ENCODE measurements at regions not wholly inside any gene's neighbourhood (a gene's known extent, or its start where the extent isn't known, plus 50 kb on each side); places are given as distances from the start of the nearest gene placed in this dataset.

DNA sequence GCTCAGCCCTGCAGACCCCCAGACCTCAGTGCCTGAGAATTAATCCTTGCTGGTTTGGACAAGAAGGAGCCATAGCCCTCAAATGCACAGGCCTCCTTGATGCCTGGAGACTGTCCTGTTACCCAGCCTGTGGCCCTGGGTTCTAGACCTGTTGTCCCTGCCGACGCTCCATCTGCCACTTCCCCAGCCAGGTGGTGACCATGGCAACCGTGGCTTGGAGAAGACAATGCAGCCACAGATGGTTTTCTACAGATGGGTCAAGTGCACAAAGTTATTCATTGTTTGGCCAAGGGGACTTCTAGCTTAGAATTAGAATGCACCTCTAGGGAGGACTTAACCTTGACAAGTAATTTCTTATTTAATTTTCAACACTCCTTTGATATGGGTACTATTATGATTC, 297.1 kb downstream of the UACA start:
- no peaks in the 10 kb centered on the region for H3K36me3 ChIP-seq (ENCODE audit: control insufficient read depth, insufficient read depth, low read length)
- H2AFZ ChIP-seq, result no peak overlapping the region
- H3K27me3 ChIP-seq (ENCODE audit: control insufficient read depth, insufficient read depth, low read length), result no peaks in the 10 kb centered on the region
- no peak overlapping the region for H3K4me2 ChIP-seq (ENCODE audit: low read length)
- no peak overlapping the region for H3K9ac ChIP-seq
- no peaks in the 10 kb centered on the region for H3K79me2 ChIP-seq
- H3K27ac ChIP-seq, result no peak overlapping the region
- peaks cover 5% of the 10 kb centered on the region for H3K4me1 ChIP-seq
- TF ChIP-seq, protein P1, sequence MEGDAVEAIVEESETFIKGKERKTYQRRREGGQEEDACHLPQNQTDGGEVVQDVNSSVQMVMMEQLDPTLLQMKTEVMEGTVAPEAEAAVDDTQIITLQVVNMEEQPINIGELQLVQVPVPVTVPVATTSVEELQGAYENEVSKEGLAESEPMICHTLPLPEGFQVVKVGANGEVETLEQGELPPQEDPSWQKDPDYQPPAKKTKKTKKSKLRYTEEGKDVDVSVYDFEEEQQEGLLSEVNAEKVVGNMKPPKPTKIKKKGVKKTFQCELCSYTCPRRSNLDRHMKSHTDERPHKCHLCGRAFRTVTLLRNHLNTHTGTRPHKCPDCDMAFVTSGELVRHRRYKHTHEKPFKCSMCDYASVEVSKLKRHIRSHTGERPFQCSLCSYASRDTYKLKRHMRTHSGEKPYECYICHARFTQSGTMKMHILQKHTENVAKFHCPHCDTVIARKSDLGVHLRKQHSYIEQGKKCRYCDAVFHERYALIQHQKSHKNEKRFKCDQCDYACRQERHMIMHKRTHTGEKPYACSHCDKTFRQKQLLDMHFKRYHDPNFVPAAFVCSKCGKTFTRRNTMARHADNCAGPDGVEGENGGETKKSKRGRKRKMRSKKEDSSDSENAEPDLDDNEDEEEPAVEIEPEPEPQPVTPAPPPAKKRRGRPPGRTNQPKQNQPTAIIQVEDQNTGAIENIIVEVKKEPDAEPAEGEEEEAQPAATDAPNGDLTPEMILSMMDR (IDR thresholded peaks at IDR 0.05), result no peak
- H3K4me3 ChIP-seq (ENCODE audit: low read depth, low read length), result no peak overlapping the region
- H3K9me3 ChIP-seq (ENCODE audit: control insufficient read depth, low read length), result no peaks in the 10 kb centered on the region

DNA sequence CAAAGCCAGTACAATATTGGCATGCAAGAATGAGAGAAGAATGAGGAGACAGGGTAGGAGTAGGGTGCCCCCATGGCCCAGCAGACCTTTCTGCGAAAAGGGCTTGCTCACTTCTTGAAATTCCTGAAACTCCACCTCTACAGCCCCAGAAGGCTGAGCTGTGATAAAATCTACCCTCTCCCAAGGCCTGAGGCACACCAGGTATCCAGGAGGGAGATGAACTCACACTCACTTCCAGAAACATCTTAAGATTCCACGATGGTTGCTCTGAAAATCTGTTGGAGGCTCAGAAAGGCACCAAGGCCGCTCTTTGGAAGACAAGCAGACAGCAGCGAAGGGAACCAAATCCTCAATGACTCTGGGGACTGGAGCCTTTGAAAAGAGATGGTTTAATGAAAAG, 297.5 kb downstream of the UACA start:
- Histone ChIP-seq H3K9me3 (ENCODE audit: control insufficient read depth, low read length) (no peaks in the 10 kb centered on the region), H3K9ac (no peak overlapping the region), H3K36me3 (ENCODE audit: control insufficient read depth, insufficient read depth, low read length) (no peaks in the 10 kb centered on the region), H3K4me2 (ENCODE audit: low read length) (no peak overlapping the region), H3K4me1 (peaks cover 5% of the 10 kb centered on the region), H3K27me3 (ENCODE audit: control insufficient read depth, insufficient read depth, low read length) (no peaks in the 10 kb centered on the region), H3K4me3 (ENCODE audit: low read depth, low read length) (no peak overlapping the region), H3K27ac (no peak overlapping the region), H3K79me2 (no peaks in the 10 kb centered on the region), H2AFZ (no peak overlapping the region)
- TF ChIP-seq, protein P1 (IDR thresholded peaks at IDR 0.05), result no peak

DNA sequence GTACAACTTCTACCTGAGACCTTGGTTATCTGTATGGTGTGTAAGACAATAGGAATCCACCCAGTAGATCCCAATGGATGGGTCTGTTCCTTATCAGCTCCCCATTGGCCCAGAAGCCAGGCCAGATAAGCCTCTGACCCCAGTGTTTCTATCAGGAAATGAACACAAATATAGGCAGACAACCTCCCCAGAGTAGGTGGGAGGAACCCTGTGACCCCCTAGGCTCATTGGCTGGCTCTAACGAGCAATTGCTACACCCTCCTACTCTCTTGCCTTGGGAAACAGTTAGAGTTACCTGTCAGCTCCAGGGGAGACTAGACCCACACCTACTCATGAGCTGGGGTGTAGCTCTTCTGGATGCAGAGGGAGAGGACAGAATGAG, 299.9 kb downstream of the UACA start:
- Histone ChIP-seq H3K9ac (no peak overlapping the region), H3K27me3 (ENCODE audit: control insufficient read depth, insufficient read depth, low read length) (no peaks in the 10 kb centered on the region), H3K36me3 (ENCODE audit: control insufficient read depth, insufficient read depth, low read length) (no peaks in the 10 kb centered on the region), H3K4me3 (ENCODE audit: low read depth, low read length) (no peak overlapping the region), H3K79me2 (no peaks in the 10 kb centered on the region), H3K9me3 (ENCODE audit: control insufficient read depth, low read length) (no peaks in the 10 kb centered on the region), H2AFZ (no peak overlapping the region), H3K4me2 (ENCODE audit: low read length) (no peak overlapping the region), H3K4me1 (peaks cover 5% of the 10 kb centered on the region), H3K27ac (no peak overlapping the region)
- TF ChIP-seq, protein P1 (IDR thresholded peaks at IDR 0.05), result no peak

DNA sequence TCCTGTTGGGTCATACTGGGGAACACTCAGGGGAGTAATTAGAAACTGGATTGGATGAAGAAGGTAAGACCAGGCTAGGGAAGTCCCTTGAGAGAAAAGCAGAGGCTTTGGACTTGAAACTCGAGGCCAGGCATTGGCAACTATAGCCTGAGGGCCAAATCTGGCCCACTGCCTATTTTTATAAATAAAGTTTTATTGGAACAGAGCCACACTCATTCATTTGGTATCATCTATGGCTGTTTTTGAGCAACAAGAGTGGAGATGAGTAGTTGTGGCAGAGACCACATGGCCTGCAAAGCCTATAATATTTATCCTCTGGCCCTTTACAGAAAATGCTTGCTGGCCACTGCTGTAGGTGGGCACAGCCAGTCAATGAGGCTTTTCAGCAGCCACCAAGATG, 301.4 kb downstream of the UACA start:
- TF ChIP-seq, protein P1 (IDR thresholded peaks at IDR 0.05), result no peak
- no peaks in the 10 kb centered on the region for H3K27me3 ChIP-seq (ENCODE audit: control insufficient read depth, insufficient read depth, low read length)

DNA sequence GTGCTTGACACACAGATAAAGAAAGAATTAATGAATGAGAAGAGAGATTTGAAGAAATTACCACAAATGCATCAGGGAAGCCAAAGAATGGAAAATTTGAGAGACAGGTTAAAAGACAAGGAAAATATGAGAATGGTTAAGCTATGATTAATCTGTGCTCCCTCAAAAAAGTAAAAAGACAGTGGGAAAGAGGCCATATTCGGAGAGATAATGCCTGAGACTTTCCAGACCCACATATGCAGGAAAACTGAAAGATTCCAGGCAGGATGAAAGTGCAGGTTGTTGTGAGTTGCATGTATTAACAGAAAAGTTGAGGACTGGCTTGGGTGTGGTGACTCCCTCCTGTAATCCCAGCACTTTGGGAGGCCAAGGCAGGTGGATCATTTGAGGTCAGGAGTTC, 302.3 kb downstream of the UACA start:
- no peak overlapping the region for H3K27ac ChIP-seq
- H3K4me3 ChIP-seq (ENCODE audit: low read depth, low read length), result no peak overlapping the region
- no peak overlapping the region for H3K4me2 ChIP-seq (ENCODE audit: low read length)
- H3K27me3 ChIP-seq (ENCODE audit: control insufficient read depth, insufficient read depth, low read length), result no peaks in the 10 kb centered on the region
- no peak overlapping the region for H2AFZ ChIP-seq
- no peak overlapping the region for H3K9ac ChIP-seq
- peaks cover 5% of the 10 kb centered on the region for H3K4me1 ChIP-seq
- H3K36me3 ChIP-seq (ENCODE audit: control insufficient read depth, insufficient read depth, low read length), result no peaks in the 10 kb centered on the region
- H3K9me3 ChIP-seq (ENCODE audit: control insufficient read depth, low read length), result no peaks in the 10 kb centered on the region
- TF ChIP-seq, protein P1 (IDR thresholded peaks at IDR 0.05), result no peak
- H3K79me2 ChIP-seq, result no peaks in the 10 kb centered on the region

More for the DNA sequence above, 301.4 kb downstream of the UACA start:
- Histone ChIP-seq H3K79me2 (no peaks in the 10 kb centered on the region), H3K4me1 (peaks cover 5% of the 10 kb centered on the region), H3K4me2 (ENCODE audit: low read length) (no peak overlapping the region), H2AFZ (no peak overlapping the region), H3K4me3 (ENCODE audit: low read depth, low read length) (no peak overlapping the region), H3K9ac (no peak overlapping the region), H3K9me3 (ENCODE audit: control insufficient read depth, low read length) (no peaks in the 10 kb centered on the region), H3K27ac (no peak overlapping the region), H3K36me3 (ENCODE audit: control insufficient read depth, insufficient read depth, low read length) (no peaks in the 10 kb centered on the region)

All from parathyroid adenoma (tissue), 2 donors.